Uterus (tissue), 3 donors: ENCODE measurements at regions not wholly inside any gene's neighbourhood (a gene's known extent, or its start where the extent isn't known, plus 50 kb on each side); places are given as distances from the start of the nearest gene placed in this dataset.

Experiments used
- DNase-seq, 2 donors: peaks; one replicate each; pipeline ENCODE4 v3.0.0-alpha.2; 2019 to 2020
- H3K27ac ChIP-seq, 2 donors: fragments of 200-600 bp; sonication (generic); 1 replicate in 1 of 2; 2 replicates in 1 of 2; pipeline ENCODE4 v1.5.1; 2016 to 2018
- H3K27me3 ChIP-seq, 2 donors: fragments of 200-600 bp; sonication (generic); one replicate each; pipeline ENCODE4 v1.5.1; 2018 to 2019; ENCODE audit warnings: control low read depth in 1 of 2
- H3K36me3 ChIP-seq, 2 donors: fragments of 200-600 bp; sonication (generic); one replicate each; pipeline ENCODE4 v1.5.1; 2019; ENCODE audit warnings: control low read depth in 1 of 2
- H3K4me1 ChIP-seq, 2 donors: fragments of 200-600 bp; sonication (generic); one replicate each; pipeline ENCODE4 v1.5.1; 2018 to 2019; ENCODE audit warnings: control low read depth in 1 of 2
- H3K4me3 ChIP-seq, 2 donors: fragments of 200-600 bp; sonication (generic); 1 replicate in 1 of 2; 2 replicates in 1 of 2; pipeline ENCODE4 v1.5.1; 2018 to 2019; ENCODE audit warnings: mild to moderate bottlenecking in 1 of 2
- H3K9me3 ChIP-seq, 2 donors: fragments of 200-600 bp; sonication (generic); one replicate each; pipeline ENCODE4 v1.5.1; 2019; ENCODE audit warnings: control low read depth in 1 of 2
- POLR2A ChIP-seq, 2 donors: fragments of 450-650 bp; IDR thresholded peaks; one replicate each; pipeline ENCODE4 v1.6.1; 2016; ENCODE audit warnings: antibody characterized with exemption in 2 of 2, mild to moderate bottlenecking in 1 of 2, moderate library complexity in 1 of 2
- intact Hi-C: fragments of 100-400 bp; cut with DNase I; formaldehyde crosslinking; loops from one replicate; pipeline ENCODE4 v1.15.1; 2023; ENCODE audit warnings: low total_unique reads
- TF ChIP-seq, protein P1 (sequence below), 4 experiments: fragments of 200-600 bp in 2 of 4; fragments of 450-650 bp in 2 of 4; sonication (generic) in 2 of 4; IDR thresholded peaks; one replicate each; pipeline ENCODE4 v1.5.1; 2016 to 2019; ENCODE audit warnings: antibody characterized with exemption in 4 of 4, mild to moderate bottlenecking in 2 of 4, moderate library complexity in 1 of 4
- donor health status: DM: yes; HTN: yes; CAD: no.

DNA sequence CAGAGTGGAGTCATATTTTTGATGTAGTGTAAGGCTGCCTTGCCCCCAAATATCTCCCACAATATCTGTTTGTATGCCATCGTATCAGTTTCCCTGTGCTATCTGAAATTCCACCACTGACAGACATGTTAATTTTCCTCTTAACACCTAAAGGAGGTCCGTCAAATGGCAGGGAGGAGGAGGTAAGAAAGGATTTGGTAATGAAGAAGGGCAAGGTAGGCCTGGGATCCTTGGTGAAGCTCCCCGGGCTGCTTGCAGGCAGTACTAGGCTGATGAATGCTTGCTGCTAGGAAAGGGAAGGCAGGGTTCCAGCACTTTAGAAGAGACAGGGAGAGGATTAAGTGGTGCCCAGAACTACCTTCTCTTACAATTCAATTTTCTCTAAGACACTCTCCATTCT, 402.4 kb upstream of the ZP4 start:
- no peak for TF ChIP-seq POLR2A (IDR thresholded peaks at IDR 0.05)
- TF ChIP-seq, protein P1, sequence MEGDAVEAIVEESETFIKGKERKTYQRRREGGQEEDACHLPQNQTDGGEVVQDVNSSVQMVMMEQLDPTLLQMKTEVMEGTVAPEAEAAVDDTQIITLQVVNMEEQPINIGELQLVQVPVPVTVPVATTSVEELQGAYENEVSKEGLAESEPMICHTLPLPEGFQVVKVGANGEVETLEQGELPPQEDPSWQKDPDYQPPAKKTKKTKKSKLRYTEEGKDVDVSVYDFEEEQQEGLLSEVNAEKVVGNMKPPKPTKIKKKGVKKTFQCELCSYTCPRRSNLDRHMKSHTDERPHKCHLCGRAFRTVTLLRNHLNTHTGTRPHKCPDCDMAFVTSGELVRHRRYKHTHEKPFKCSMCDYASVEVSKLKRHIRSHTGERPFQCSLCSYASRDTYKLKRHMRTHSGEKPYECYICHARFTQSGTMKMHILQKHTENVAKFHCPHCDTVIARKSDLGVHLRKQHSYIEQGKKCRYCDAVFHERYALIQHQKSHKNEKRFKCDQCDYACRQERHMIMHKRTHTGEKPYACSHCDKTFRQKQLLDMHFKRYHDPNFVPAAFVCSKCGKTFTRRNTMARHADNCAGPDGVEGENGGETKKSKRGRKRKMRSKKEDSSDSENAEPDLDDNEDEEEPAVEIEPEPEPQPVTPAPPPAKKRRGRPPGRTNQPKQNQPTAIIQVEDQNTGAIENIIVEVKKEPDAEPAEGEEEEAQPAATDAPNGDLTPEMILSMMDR (IDR thresholded peaks at IDR 0.05): no peak
- no peaks in the 10 kb centered on the region for H3K9me3 ChIP-seq
- H3K4me1 ChIP-seq: no peaks in the 10 kb centered on the region
- no peaks in the 10 kb centered on the region for H3K36me3 ChIP-seq
- H3K4me3 ChIP-seq: no peak overlapping the region
- no peak for DNase-seq
- intact Hi-C loops: no loop called here
- no peak overlapping the region for H3K27ac ChIP-seq
- no peaks in the 10 kb centered on the region for H3K27me3 ChIP-seq

- TF ChIP-seq, protein P1 (IDR thresholded peaks at IDR 0.05): no peak
- no peak for TF ChIP-seq POLR2A (IDR thresholded peaks at IDR 0.05)
- DNase-seq: no peak
These were observed 390.7 kb upstream of the ZP4 start for GRCh38 chr1:238281418-238281817.

DNA sequence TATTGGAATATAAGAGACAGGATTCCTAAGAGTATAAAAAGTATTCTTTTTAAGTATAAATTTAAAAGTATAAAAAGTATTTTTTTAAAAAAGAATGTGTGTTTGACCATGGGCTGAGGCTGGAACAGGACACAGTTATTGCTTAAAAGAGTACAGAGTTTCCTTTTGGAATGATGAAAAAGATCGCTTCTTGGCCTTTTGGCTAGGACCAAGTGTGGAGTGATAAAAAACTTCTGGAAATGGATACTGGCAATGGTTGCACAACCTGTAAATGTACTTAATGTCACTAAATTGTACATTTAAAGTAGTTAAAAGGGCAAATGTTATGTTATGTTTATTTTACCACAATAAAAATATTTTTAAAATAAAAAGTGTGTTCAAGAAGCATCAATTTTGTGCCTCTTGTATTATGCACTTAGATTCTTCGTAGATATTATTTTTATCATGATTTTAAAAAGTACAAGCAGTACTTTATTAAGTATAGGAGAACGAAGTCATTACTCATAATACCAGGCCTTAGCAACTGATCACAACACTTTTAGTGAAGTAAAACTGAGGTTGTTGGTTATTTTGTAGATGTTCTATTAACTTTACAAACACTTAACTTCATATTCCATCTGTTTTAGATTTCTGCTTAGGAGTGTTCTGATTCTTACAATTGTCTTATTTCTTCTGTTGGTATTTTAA, 389.1 kb upstream of the ZP4 start:
- TF ChIP-seq POLR2A (IDR thresholded peaks at IDR 0.05): no peak
- TF ChIP-seq, protein P1 (IDR thresholded peaks at IDR 0.05): no peak
- no peak overlapping the region for H3K27ac ChIP-seq
- H3K36me3 ChIP-seq: no peaks in the 10 kb centered on the region
- H3K27me3 ChIP-seq: no peaks in the 10 kb centered on the region
- no peaks in the 10 kb centered on the region for H3K9me3 ChIP-seq
- no peaks in the 10 kb centered on the region for H3K4me1 ChIP-seq
- DNase-seq: no peak
- intact Hi-C loops: no loop called here
- H3K4me3 ChIP-seq: no peak overlapping the region

More at GRCh38 chr1:238281418-238281817, 390.7 kb upstream of the ZP4 start:
- H3K4me3 ChIP-seq: no peak overlapping the region
- intact Hi-C loops: no loop called here
- no peaks in the 10 kb centered on the region for H3K27me3 ChIP-seq
- no peaks in the 10 kb centered on the region for H3K9me3 ChIP-seq
- no peaks in the 10 kb centered on the region for H3K4me1 ChIP-seq
- H3K27ac ChIP-seq: no peak overlapping the region
- no peaks in the 10 kb centered on the region for H3K36me3 ChIP-seq

GRCh38 chr1:238272145-238272544, 381.4 kb upstream of the ZP4 start:
- Histone ChIP-seq H3K9me3 (no peaks in the 10 kb centered on the region), H3K36me3 (no peaks in the 10 kb centered on the region), H3K27ac (no peak overlapping the region), H3K4me1 (no peaks in the 10 kb centered on the region), H3K4me3 (no peak overlapping the region), H3K27me3 (no peaks in the 10 kb centered on the region)
- TF ChIP-seq POLR2A (IDR thresholded peaks at IDR 0.05): no peak
- TF ChIP-seq, protein P1 (IDR thresholded peaks at IDR 0.05): no peak
- intact Hi-C loops: no loop called here
- DNase-seq: no peak

- H3K27ac ChIP-seq: no peak overlapping the region
- no peaks in the 10 kb centered on the region for H3K36me3 ChIP-seq
- H3K4me1 ChIP-seq: no peaks in the 10 kb centered on the region
- DNase-seq: no peak
- intact Hi-C loops: no loop called here
- H3K27me3 ChIP-seq: no peaks in the 10 kb centered on the region
- H3K4me3 ChIP-seq: no peak overlapping the region
- no peak for TF ChIP-seq POLR2A (IDR thresholded peaks at IDR 0.05)
- TF ChIP-seq, protein P1 (IDR thresholded peaks at IDR 0.05): no peak
- no peaks in the 10 kb centered on the region for H3K9me3 ChIP-seq
These were observed 375.1 kb upstream of the ZP4 start for GRCh38 chr1:238265866-238266265.
